Activated CD4-positive, alpha-beta memory T cell treated with anti-CD3 and anti-CD28 coated beads, Interleukin-2, amount 10 ng/mL, durations not matched to agents 7 days and 5 days (primary cell): ENCODE measurements at regions not wholly inside any gene's neighbourhood (a gene's known extent, or its start where the extent isn't known, plus 50 kb on each side); places are given as distances from the start of the nearest gene placed in this dataset.

ENCODE experiments used
- CTCF ChIA-PET: fragments of 350-600 bp; sonication (Branson Sonifier 250); formaldehyde crosslinking; loops from one replicate; lab custom pipeline; 2021; ENCODE audit warnings: antibody characterized with exemption, inconsistent platforms; lab: Charles Lee
- POLR2A ChIA-PET: fragments of 350-600 bp; sonication (Branson Sonifier 250); formaldehyde crosslinking; loops from one replicate; lab custom pipeline; 2021; ENCODE audit warnings: antibody characterized with exemption; lab: Charles Lee
- DNase-seq: peaks from one replicate; pipeline ENCODE4 v3.0.0-alpha.2; 2020
- H3K27ac Mint-ChIP-seq: one replicate; pipeline ENCODE4 v1.8.0; 2021; ENCODE audit warnings: mild to moderate bottlenecking, mixed read lengths
- H3K27me3 Mint-ChIP-seq: one replicate; pipeline ENCODE4 v1.8.0; 2021; ENCODE audit warnings: mixed read lengths
- H3K36me3 Mint-ChIP-seq: one replicate; pipeline ENCODE4 v1.8.0; 2021; ENCODE audit warnings: low read depth, mixed read lengths
- H3K4me1 Mint-ChIP-seq: one replicate; pipeline ENCODE4 v1.8.0; 2021; ENCODE audit warnings: mixed read lengths
- H3K4me3 Mint-ChIP-seq: one replicate; pipeline ENCODE4 v1.8.0; 2021; ENCODE audit warnings: mild to moderate bottlenecking, mixed read lengths
- H3K9me3 Mint-ChIP-seq: one replicate; pipeline ENCODE4 v1.8.0; 2021; ENCODE audit warnings: mixed read lengths

GRCh38 chr5:88666761-88667495 is 216.1 kb downstream of the MEF2C start:
- H3K27ac Mint-ChIP-seq = no peak overlapping the region
- CTCF ChIA-PET = interaction anchor here (0.7 to 3.8 kb wide), 6 partner anchors 9 to 128 kb away, joined by 3 to 16 read pairs (median 6); no protein-coding TSS in a partner anchor
- H3K27me3 Mint-ChIP-seq = peaks cover 86% of the 10 kb centered on the region
- peak overlapping the region; percentile 71 for H3K4me3 Mint-ChIP-seq
- H3K36me3 Mint-ChIP-seq = no peaks in the 10 kb centered on the region
- POLR2A ChIA-PET = interaction anchor here (1.0 to 1.2 kb wide), 3 partner anchors 9 to 18 kb away, joined by 3 read pairs; no protein-coding TSS in a partner anchor
- no peaks in the 10 kb centered on the region for H3K9me3 Mint-ChIP-seq
- peaks cover 28% of the 10 kb centered on the region for H3K4me1 Mint-ChIP-seq
- no peak for DNase-seq

GRCh38 chr5:88665750-88666215 is 217.2 kb downstream of the MEF2C start:
- peaks cover 86% of the 10 kb centered on the region for H3K27me3 Mint-ChIP-seq
- H3K4me3 Mint-ChIP-seq = peak overlapping the region; percentile 71
- H3K9me3 Mint-ChIP-seq = no peaks in the 10 kb centered on the region
- H3K36me3 Mint-ChIP-seq = peaks cover 2% of the 10 kb centered on the region
- CTCF ChIA-PET = interaction anchor here (0.7 to 3.8 kb wide), 5 partner anchors 10 to 127 kb away, joined by 3 to 16 read pairs (median 8); no protein-coding TSS in a partner anchor
- POLR2A ChIA-PET = interaction anchor here (1.2 kb wide), 1 partner anchor 19 kb away, joined by 3 read pairs; no protein-coding TSS in a partner anchor
- H3K27ac Mint-ChIP-seq = no peak overlapping the region
- H3K4me1 Mint-ChIP-seq = peaks cover 33% of the 10 kb centered on the region
- DNase-seq = no peak

GRCh38 chr5:88664645-88665044 is 218.3 kb downstream of the MEF2C start:
- Mint-ChIP-seq H3K4me1 (peaks cover 39% of the 10 kb centered on the region), H3K9me3 (no peaks in the 10 kb centered on the region), H3K27ac (no peak overlapping the region), H3K27me3 (peaks cover 85% of the 10 kb centered on the region), H3K36me3 (peaks cover 2% of the 10 kb centered on the region), H3K4me3 (no peak overlapping the region)
- ChIA-PET POLR2A (no interaction called here), CTCF (interaction anchor here (3.8 kb wide), 1 partner anchor 26 kb away, joined by 16 read pairs; no protein-coding TSS in a partner anchor)
- DNase-seq = no peak

GRCh38 chr5:88663793-88664216 is 219.2 kb downstream of the MEF2C start:
- POLR2A ChIA-PET = no interaction called here

GRCh38 chr5:88662846-88663245 is 220.1 kb downstream of the MEF2C start:
- Mint-ChIP-seq H3K27ac (no peak overlapping the region), H3K4me3 (no peak overlapping the region), H3K36me3 (peaks cover 2% of the 10 kb centered on the region), H3K4me1 (peaks cover 36% of the 10 kb centered on the region), H3K27me3 (peaks cover 85% of the 10 kb centered on the region), H3K9me3 (no peaks in the 10 kb centered on the region)
- ChIA-PET CTCF (interaction anchor here (1.3 kb wide), 1 partner anchor 19 kb away, joined by 4 read pairs; no protein-coding TSS in a partner anchor), POLR2A (no interaction called here)
- DNase-seq = no peak

More at GRCh38 chr5:88663793-88664216, 219.2 kb downstream of the MEF2C start:
- H3K27me3 Mint-ChIP-seq = peaks cover 88% of the 10 kb centered on the region
- no peak for DNase-seq
- H3K27ac Mint-ChIP-seq = no peak overlapping the region
- H3K36me3 Mint-ChIP-seq = peaks cover 2% of the 10 kb centered on the region
- CTCF ChIA-PET = interaction anchor here (1.3 to 3.8 kb wide), 2 partner anchors 18 to 27 kb away, joined by 4 to 16 read pairs; no protein-coding TSS in a partner anchor
- peaks cover 39% of the 10 kb centered on the region for H3K4me1 Mint-ChIP-seq
- H3K9me3 Mint-ChIP-seq = no peaks in the 10 kb centered on the region
- no peak overlapping the region for H3K4me3 Mint-ChIP-seq

GRCh38 chr5:88661806-88662207 is 221.2 kb downstream of the MEF2C start:
- H3K27ac Mint-ChIP-seq = no peak overlapping the region
- H3K4me1 Mint-ChIP-seq = peaks cover 28% of the 10 kb centered on the region
- no peaks in the 10 kb centered on the region for H3K9me3 Mint-ChIP-seq
- H3K4me3 Mint-ChIP-seq = peak overlapping the region; percentile 64
- H3K36me3 Mint-ChIP-seq = peaks cover 2% of the 10 kb centered on the region
- DNase-seq = no peak
- ChIA-PET CTCF (no interaction called here), POLR2A (no interaction called here)
- peaks cover 77% of the 10 kb centered on the region for H3K27me3 Mint-ChIP-seq

GRCh38 chr5:88660947-88661805 is 221.8 kb downstream of the MEF2C start:
- H3K36me3 Mint-ChIP-seq = peaks cover 2% of the 10 kb centered on the region
- ChIA-PET POLR2A (interaction anchor here (0.6 kb wide), 2 partner anchors 14 to 30 kb away, joined by 3 read pairs; no protein-coding TSS in a partner anchor), CTCF (interaction anchor here (0.7 kb wide), 1 partner anchor 882 kb away, joined by 3 read pairs; no protein-coding TSS in a partner anchor)
- H3K9me3 Mint-ChIP-seq = no peaks in the 10 kb centered on the region
- H3K4me3 Mint-ChIP-seq = peak overlapping the region; percentile 64
- peaks cover 75% of the 10 kb centered on the region for H3K27me3 Mint-ChIP-seq
- H3K4me1 Mint-ChIP-seq = peaks cover 21% of the 10 kb centered on the region
- H3K27ac Mint-ChIP-seq = peak overlapping the region; percentile 23
- DNase-seq = peak; percentile 49

GRCh38 chr5:88660264-88660946 is 222.6 kb downstream of the MEF2C start:
- H3K9me3 Mint-ChIP-seq = no peaks in the 10 kb centered on the region
- H3K4me3 Mint-ChIP-seq = peak overlapping the region; percentile 41
- peaks cover 68% of the 10 kb centered on the region for H3K27me3 Mint-ChIP-seq
- CTCF ChIA-PET = interaction anchor here (0.7 to 2.8 kb wide), 2 partner anchors 31 to 881 kb away, joined by 3 to 23 read pairs; no protein-coding TSS in a partner anchor
- no peak overlapping the region for H3K27ac Mint-ChIP-seq
- DNase-seq = no peak
- peaks cover 2% of the 10 kb centered on the region for H3K36me3 Mint-ChIP-seq
- POLR2A ChIA-PET = interaction anchor here (0.6 kb wide), 2 partner anchors 15 to 31 kb away, joined by 3 read pairs; no protein-coding TSS in a partner anchor
- peaks cover 14% of the 10 kb centered on the region for H3K4me1 Mint-ChIP-seq

GRCh38 chr5:88659529-88660263 is 223.3 kb downstream of the MEF2C start:
- Mint-ChIP-seq H3K36me3 (peaks cover 2% of the 10 kb centered on the region), H3K27me3 (peaks cover 61% of the 10 kb centered on the region), H3K27ac (no peak overlapping the region), H3K4me3 (peak overlapping the region; percentile 41), H3K4me1 (peaks cover 14% of the 10 kb centered on the region), H3K9me3 (no peaks in the 10 kb centered on the region)
- DNase-seq = no peak
- POLR2A ChIA-PET = no interaction called here
- CTCF ChIA-PET = interaction anchor here (1.2 to 2.8 kb wide), 2 partner anchors 31 to 878 kb away, joined by 3 to 23 read pairs; no protein-coding TSS in a partner anchor

GRCh38 chr5:88658886-88659285 is 224.1 kb downstream of the MEF2C start:
- ChIA-PET POLR2A (no interaction called here), CTCF (interaction anchor here (0.9 to 2.8 kb wide), 3 partner anchors 21 to 877 kb away, joined by 3 to 23 read pairs (median 3); no protein-coding TSS in a partner anchor)
- Mint-ChIP-seq H3K9me3 (no peaks in the 10 kb centered on the region), H3K4me1 (peaks cover 14% of the 10 kb centered on the region), H3K36me3 (peaks cover 2% of the 10 kb centered on the region), H3K27ac (no peak overlapping the region), H3K4me3 (no peak overlapping the region), H3K27me3 (peaks cover 59% of the 10 kb centered on the region)
- no peak for DNase-seq
